Limb (tissue), 2 donors: ENCODE measurements at regions not wholly inside any gene's neighbourhood (a gene's known extent, or its start where the extent isn't known, plus 50 kb on each side); places are given as distances from the start of the nearest gene placed in this dataset.

Experiments used
- DNase-seq, 2 donors: peaks; one replicate each; pipeline ENCODE4 v3.0.0-alpha.2; 2016; ENCODE audit errors: extremely low spot score in 2 of 2

- no peak for DNase-seq
Observed at GRCh38 chr1:67582625-67583461, 102.2 kb upstream of the GADD45A start.

DNA sequence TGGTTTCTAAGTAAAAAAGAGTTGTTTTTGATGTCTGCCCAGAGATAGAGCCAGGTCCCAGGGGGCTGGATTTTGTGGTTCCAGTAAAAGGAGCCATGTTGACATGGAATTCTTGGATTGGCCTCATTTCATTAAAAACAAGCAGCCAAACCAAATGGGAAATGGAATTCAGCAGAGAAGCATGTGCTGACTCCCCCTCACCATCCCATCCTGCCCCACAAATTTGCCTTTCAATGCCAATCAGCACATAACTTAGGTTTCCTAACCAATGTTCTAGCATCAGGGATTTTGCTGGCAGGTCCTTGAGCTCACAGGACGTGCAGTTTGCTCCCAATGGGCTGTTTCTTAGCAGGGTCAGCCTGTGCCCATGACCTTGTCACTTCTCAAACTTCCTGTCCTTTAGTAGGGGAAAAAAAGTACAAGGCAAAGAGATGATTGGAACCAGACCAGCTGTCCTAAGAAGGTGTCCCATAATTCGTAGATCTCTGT is 101.5 kb upstream of the GADD45A start:
- DNase-seq = no peak

- DNase-seq = no peak
Observed at GRCh38 chr1:67584938-67585337, 100.1 kb upstream of the GADD45A start.

- no peak for DNase-seq
Observed at GRCh38 chr1:67586596-67586995, 98.4 kb upstream of the GADD45A start.

- DNase-seq = no peak
Observed at GRCh38 chr1:67588178-67588855, 96.7 kb upstream of the GADD45A start.

GRCh38 chr1:67589519-67590233 is 95.3 kb upstream of the GADD45A start:
- DNase-seq = no peak

DNA sequence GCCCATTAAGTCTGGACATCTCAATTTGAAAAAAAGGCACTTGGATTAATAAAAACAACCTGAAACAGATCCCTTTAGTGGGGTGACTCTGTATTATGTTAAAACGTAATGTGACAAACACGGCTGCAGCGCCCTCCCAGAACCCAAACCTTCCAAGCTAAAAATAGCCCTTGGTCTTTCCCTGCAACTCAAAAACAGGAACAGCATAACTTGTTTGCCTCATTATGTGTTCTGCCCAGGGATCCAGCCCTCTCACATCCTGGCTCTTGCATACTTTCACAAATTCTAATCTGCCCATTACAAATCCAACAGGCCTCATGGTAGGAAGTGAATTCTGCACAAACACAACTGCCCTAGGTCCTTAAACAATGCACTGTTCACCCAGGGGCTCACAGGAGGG is 94.7 kb upstream of the GADD45A start:
- DNase-seq = no peak

- no peak for DNase-seq
Observed at GRCh38 chr1:67594764-67595163, 90.2 kb upstream of the GADD45A start.

GRCh38 chr1:67596674-67597073 is 88.3 kb upstream of the GADD45A start:
- no peak for DNase-seq

- DNase-seq = no peak
Observed at GRCh38 chr1:67597336-67597735, 87.7 kb upstream of the GADD45A start.

- no peak for DNase-seq
Observed at GRCh38 chr1:67599085-67599484, 85.9 kb upstream of the GADD45A start.

DNA sequence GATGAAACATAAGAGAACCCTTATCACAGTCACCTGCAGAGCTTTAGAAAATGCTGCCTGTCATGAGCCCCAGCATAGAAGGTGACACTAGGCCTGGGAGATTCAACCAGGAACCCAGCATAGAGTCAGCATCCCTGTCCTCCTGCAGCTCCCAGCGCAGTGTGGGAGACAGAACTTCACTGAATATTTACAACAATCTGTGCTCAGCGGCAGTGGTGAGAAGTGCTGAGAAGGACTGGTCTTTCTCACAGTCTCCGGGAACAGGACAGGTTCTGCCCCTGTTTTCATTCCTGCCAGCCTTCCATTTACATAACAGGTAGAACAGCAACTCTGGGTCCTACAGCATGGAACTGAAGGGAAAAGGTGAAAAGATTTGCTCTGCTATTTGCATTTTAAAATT is 83.5 kb upstream of the GADD45A start:
- DNase-seq = no peak

DNA sequence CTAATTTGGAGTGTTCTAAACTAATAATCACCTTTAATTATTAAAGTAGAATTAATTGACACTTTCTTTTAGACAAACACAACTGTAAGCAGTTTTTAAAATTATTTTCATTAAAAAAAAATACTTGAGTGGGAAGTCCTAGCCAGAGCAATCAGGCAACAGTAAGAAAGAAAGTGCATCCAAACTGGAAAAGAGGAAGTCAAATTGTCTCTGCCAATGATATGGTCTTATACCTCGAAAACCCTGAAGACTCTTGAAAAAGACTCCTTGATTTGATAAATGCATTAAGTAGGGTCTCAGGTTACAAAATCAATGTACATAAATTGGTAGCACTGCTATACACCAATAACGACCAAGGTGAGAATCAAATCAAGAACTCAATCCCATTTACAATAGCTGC is 83.0 kb upstream of the GADD45A start:
- no peak for DNase-seq

- DNase-seq = no peak
Observed at GRCh38 chr1:67604778-67605177, 80.2 kb upstream of the GADD45A start.

GRCh38 chr1:67605209-67605780 is 79.7 kb upstream of the GADD45A start:
- DNase-seq = no peak

- no peak for DNase-seq
Observed at GRCh38 chr1:67607286-67607685, 77.7 kb upstream of the GADD45A start.

GRCh38 chr1:67607699-67608098 is 77.3 kb upstream of the GADD45A start:
- no peak for DNase-seq

- no peak for DNase-seq
Observed at GRCh38 chr1:67608661-67609576, 76.1 kb upstream of the GADD45A start.

DNA sequence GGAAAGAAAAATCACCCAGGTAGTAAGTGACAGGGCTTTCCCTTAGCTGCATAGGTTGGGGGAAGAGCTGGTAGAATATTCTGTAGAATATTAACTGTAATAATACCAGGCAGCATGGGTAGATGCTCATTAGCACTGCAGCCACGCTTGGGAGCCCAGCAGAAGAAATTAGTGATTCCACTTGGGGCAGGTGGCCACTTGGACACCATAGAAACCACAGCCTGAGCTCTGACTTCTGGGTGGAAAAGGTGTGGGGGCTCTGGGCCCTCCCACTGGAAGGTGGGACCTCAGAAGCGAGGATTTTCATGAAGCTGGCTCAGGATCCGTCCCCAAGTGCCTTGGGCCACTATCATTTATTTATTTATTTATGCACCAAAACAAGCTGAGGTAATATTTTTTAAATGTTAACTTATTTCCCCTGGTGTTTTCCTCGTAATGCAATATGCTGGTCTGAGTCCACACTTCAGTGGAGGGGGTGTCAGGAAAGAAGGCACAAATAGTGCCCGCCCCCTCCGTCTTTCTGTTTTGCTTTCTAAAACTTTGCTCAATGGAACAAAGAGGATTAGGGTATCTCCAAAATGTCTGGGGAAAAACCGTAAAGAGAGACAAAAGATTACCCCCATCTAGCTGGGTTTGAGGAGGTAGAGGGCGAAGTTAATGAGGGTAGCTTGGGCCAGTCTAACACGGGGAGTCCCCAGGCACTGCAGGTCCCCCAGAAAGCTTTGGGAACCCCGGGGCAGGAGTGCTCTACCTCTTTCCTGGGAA is 75.2 kb upstream of the GADD45A start:
- DNase-seq = no peak

DNA sequence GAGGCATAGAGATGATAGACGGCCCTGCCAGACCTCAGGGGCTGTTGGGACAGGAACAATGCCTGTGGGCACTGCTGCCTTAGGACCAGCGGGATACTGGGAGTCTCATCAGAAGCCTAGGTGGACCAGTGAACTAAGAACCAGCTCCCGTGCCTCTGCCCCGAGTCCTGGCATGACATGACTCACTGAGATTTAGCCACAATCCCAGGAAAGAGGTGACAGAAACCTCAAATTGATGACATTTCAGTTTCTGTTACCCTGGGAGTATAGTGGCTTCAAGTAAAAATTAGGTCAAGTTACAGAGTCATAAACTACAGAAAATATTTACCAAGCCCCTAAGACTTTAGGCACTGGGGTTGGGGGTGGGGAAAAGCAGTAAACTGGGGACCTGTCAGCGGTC is 74.6 kb upstream of the GADD45A start:
- no peak for DNase-seq
